ENCODE measurements at regions not wholly inside any gene's neighbourhood (a gene's known extent, or its start where the extent isn't known, plus 50 kb on each side); places are given as distances from the start of the nearest gene placed in this dataset.

DNA sequence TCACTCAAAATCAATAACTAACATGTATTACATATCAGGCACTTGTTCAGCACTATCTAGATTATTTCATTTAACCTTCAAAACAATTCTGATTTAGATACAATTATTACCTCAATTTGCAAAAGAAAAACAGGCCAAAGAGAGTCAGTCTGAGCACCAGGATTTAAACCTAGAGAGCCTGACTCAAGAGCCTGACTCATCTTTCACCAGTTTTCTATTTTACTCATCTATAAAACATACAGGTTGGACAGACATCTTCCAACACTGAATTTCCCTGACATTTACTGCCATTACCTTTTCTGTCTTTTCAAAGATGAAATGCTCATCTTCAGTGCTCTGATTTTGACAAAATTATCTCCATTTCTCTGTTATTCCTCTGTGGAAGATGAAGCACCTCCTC is 116.5 kb downstream of the MRPL39 start (continued):
- no peak for TF ChIP-seq SAP30 (IDR thresholded peaks at IDR 0.05; ENCODE audit: insufficient read depth, insufficient replicate concordance, low read length)
- TF ChIP-seq SP4 (IDR thresholded peaks at IDR 0.05; ENCODE audit: low read length), result no peak
- no peak for TF ChIP-seq CHD1 (IDR thresholded peaks at IDR 0.05; ENCODE audit: low read depth, low read length)
- no peak for TF ChIP-seq PHF8 (conservative IDR thresholded peaks at IDR 0.05; ENCODE audit: low read depth, low read length)
